H9 (cell line): ENCODE measurements at regions not wholly inside any gene's neighbourhood (a gene's known extent, or its start where the extent isn't known, plus 50 kb on each side); places are given as distances from the start of the nearest gene placed in this dataset.

Source experiments
- DNase-seq: peaks from one replicate; pipeline ENCODE4 v3.0.0-alpha.2; 2017
- H2AFZ ChIP-seq: one replicate; pipeline ENCODE4 v1.6.1; 2013; ENCODE audit warnings: mild to moderate bottlenecking, low read length, control low read depth, moderate library complexity
- H2AK5ac ChIP-seq: 2 replicates; pipeline ENCODE4 v1.6.1; 2013; ENCODE audit warnings: low read length, control low read depth, mixed read lengths; ENCODE audit not compliant: insufficient read length
- H2BK120ac ChIP-seq: one replicate; pipeline ENCODE4 v1.6.1; 2013; ENCODE audit warnings: low read depth, mild to moderate bottlenecking, low read length, control low read depth, inconsistent platforms; ENCODE audit not compliant: poor library complexity, severe bottlenecking
- H2BK12ac ChIP-seq: 2 replicates; pipeline ENCODE4 v1.6.1; 2013; ENCODE audit warnings: low read length, control low read depth, mixed read lengths, low read depth; ENCODE audit not compliant: insufficient read length
- H2BK15ac ChIP-seq: 2 replicates; pipeline ENCODE4 v1.6.1; 2013; ENCODE audit warnings: low read depth, low read length, control low read depth
- H2BK20ac ChIP-seq: one replicate; pipeline ENCODE4 v1.6.1; 2013; ENCODE audit warnings: low read depth, mild to moderate bottlenecking, low read length, control low read depth, inconsistent platforms; ENCODE audit not compliant: poor library complexity, severe bottlenecking
- H2BK5ac ChIP-seq: 2 replicates; pipeline ENCODE4 v1.6.1; 2013; ENCODE audit warnings: low read length, control low read depth, mixed read lengths; ENCODE audit not compliant: insufficient read length
- H3K14ac ChIP-seq: 2 replicates; pipeline ENCODE4 v1.6.1; 2013; ENCODE audit warnings: low read length, control low read depth; ENCODE audit not compliant: insufficient read depth
- H3K18ac ChIP-seq: 2 replicates; pipeline ENCODE4 v1.6.1; 2013; ENCODE audit warnings: low read depth, mild to moderate bottlenecking, mixed read lengths, low read length, control low read depth; ENCODE audit not compliant: insufficient read length
- H3K23ac ChIP-seq: 2 replicates; pipeline ENCODE4 v1.6.1; 2013; ENCODE audit warnings: low read length, control low read depth, mixed read lengths, low read depth; ENCODE audit not compliant: insufficient read length
- H3K23me2 ChIP-seq: 2 replicates; pipeline ENCODE4 v1.6.1; 2013; ENCODE audit warnings: low read depth, mild to moderate bottlenecking, mixed read lengths, low read length, control low read depth; ENCODE audit not compliant: insufficient read length, poor library complexity, severe bottlenecking
- H3K27ac ChIP-seq: 2 replicates; pipeline ENCODE4 v1.5.1; 2013; ENCODE audit warnings: low read length, control low read depth, mixed read lengths, low read depth; ENCODE audit not compliant: insufficient read length
- H3K27me3 ChIP-seq: 2 replicates; pipeline ENCODE4 v1.6.1; 2013; ENCODE audit warnings: low read length, control low read depth, inconsistent platforms; ENCODE audit not compliant: insufficient read depth
- H3K4ac ChIP-seq: 2 replicates; pipeline ENCODE4 v1.6.1; 2013; ENCODE audit warnings: low read depth, mild to moderate bottlenecking, control low read depth, inconsistent platforms, low read length, moderate library complexity
- H3K4me1 ChIP-seq: 2 replicates; pipeline ENCODE4 v1.6.1; 2013; ENCODE audit warnings: low read length, control low read depth, inconsistent platforms; ENCODE audit not compliant: insufficient read depth
- H3K4me2 ChIP-seq: 2 replicates; pipeline ENCODE4 v1.6.1; 2013; ENCODE audit warnings: low read length, control low read depth, mixed read lengths; ENCODE audit not compliant: insufficient read length, insufficient read depth
- H3K56ac ChIP-seq: 2 replicates; pipeline ENCODE4 v1.6.1; 2013; ENCODE audit warnings: low read depth, mild to moderate bottlenecking, mixed read lengths, low read length, control low read depth; ENCODE audit not compliant: insufficient read length
- H3K79me1 ChIP-seq: 2 replicates; pipeline ENCODE4 v1.6.1; 2013; ENCODE audit warnings: low read depth, mild to moderate bottlenecking, moderate library complexity, low read length, control low read depth, inconsistent platforms; ENCODE audit not compliant: insufficient read depth, poor library complexity, severe bottlenecking
- H3K79me2 ChIP-seq: 2 replicates; pipeline ENCODE4 v1.6.1; 2013; ENCODE audit warnings: low read length, control low read depth, inconsistent platforms; ENCODE audit not compliant: insufficient read depth
- H3K9ac ChIP-seq: 2 replicates; pipeline ENCODE4 v1.6.1; 2013; ENCODE audit warnings: low read length, control low read depth, mixed read lengths; ENCODE audit not compliant: insufficient read length; ENCODE audit errors: extremely low read depth
- H3K9me3 ChIP-seq: one replicate; pipeline ENCODE4 v1.6.1; 2013; ENCODE audit warnings: low read depth, low read length, inconsistent platforms; ENCODE audit not compliant: control insufficient read depth
- H3T11ph ChIP-seq: one replicate; pipeline ENCODE4 v1.6.1; 2013; ENCODE audit warnings: mild to moderate bottlenecking, low read length, control low read depth, inconsistent platforms
- H4K20me1 ChIP-seq: one replicate; pipeline ENCODE4 v1.6.1; 2013; ENCODE audit not compliant: control insufficient read depth, insufficient read length, insufficient read depth
- H4K5ac ChIP-seq: 2 replicates; pipeline ENCODE4 v1.6.1; 2013; ENCODE audit warnings: low read depth, mild to moderate bottlenecking, mixed read lengths, low read length, control low read depth; ENCODE audit not compliant: insufficient read length
- H4K8ac ChIP-seq: replicated peaks from 2 replicates; pipeline ENCODE4 v1.6.1; 2013; ENCODE audit warnings: low read length, control low read depth, mixed read lengths, low read depth; ENCODE audit not compliant: insufficient read length
- H4K91ac ChIP-seq: 2 replicates; pipeline ENCODE4 v1.6.1; 2013; ENCODE audit warnings: low read depth, mild to moderate bottlenecking, moderate library complexity, mixed read lengths, low read length, control low read depth; ENCODE audit not compliant: insufficient read length
- H3K27ac Mint-ChIP-seq, 3 experiments: 2 replicates in 2 of 3; 3 replicates in 1 of 3; pipeline ENCODE4 v1.8.0; 2020 to 2021; ENCODE audit warnings: mixed read lengths in 3 of 3, mild to moderate bottlenecking in 1 of 3, moderate library complexity in 1 of 3
- H3K27me3 Mint-ChIP-seq: 2 replicates; pipeline ENCODE4 v1.8.0; 2021; ENCODE audit warnings: low read depth, mild to moderate bottlenecking, moderate library complexity, mixed read lengths
- H3K36me3 Mint-ChIP-seq, 3 experiments: 2 replicates in 2 of 3; 3 replicates in 1 of 3; pipeline ENCODE4 v1.8.0; 2020 to 2021; ENCODE audit warnings: low read depth in 3 of 3, mixed read lengths in 3 of 3; ENCODE audit not compliant: insufficient read depth in 1 of 3
- H3K4me1 Mint-ChIP-seq, 2 experiments: 2 replicates each; pipeline ENCODE4 v1.8.0; 2020; ENCODE audit warnings: mixed read lengths in 2 of 2
- H3K4me3 Mint-ChIP-seq, 2 experiments: 2 replicates in 1 of 2; 3 replicates in 1 of 2; pipeline ENCODE4 v1.8.0; 2020 to 2021; ENCODE audit warnings: mild to moderate bottlenecking in 2 of 2, mixed read lengths in 2 of 2, moderate library complexity in 1 of 2
- H3K9me3 Mint-ChIP-seq, 2 experiments: 2 replicates in 1 of 2; 3 replicates in 1 of 2; pipeline ENCODE4 v1.8.0; 2020; ENCODE audit warnings: mild to moderate bottlenecking in 2 of 2, mixed read lengths in 2 of 2, moderate library complexity in 1 of 2
- CTCF ChIP-seq: fragments of 200-600 bp; sonication (generic); conservative IDR thresholded peaks from 3 replicates; pipeline ENCODE4 v1.8.0; 2021; ENCODE audit warnings: antibody characterized with exemption, mild to moderate bottlenecking
- WGBS: extraction: QIAGEN DNeasy Blood & Tissue Kit; methylation state at CpG from one replicate; pipeline ENCODE4 v1.1.7; 2013; ENCODE audit warnings: missing lambda C conversion rate, low lambda C conversion rate, mixed read lengths; ENCODE audit not compliant: insufficient read length; ENCODE audit errors: extremely low coverage; 5-methylcytosine and 5-hydroxymethylcytosine counted together

- no CpG with 5 or more reads among the region's 6 CpGs for WGBS
- H4K8ac ChIP-seq: no peak overlapping the region
- no peak overlapping the region for H3K4me2 ChIP-seq
- TF ChIP-seq CTCF: no peak
- H3K79me2 ChIP-seq: no peaks in the 10 kb centered on the region
- peaks cover 0 to 1% of the 10 kb centered on the region in 2 experiments; a peak in 2 of 4 replicates for H3K4me1 Mint-ChIP-seq
- no peak overlapping the region for H3K4me3 Mint-ChIP-seq
- H3K9me3 Mint-ChIP-seq: peaks cover 0 to 6% of the 10 kb centered on the region in 2 experiments; a peak in 2 of 5 replicates
- no peak overlapping the region for H2AK5ac ChIP-seq
- no peaks in the 10 kb centered on the region for H3K9me3 ChIP-seq
- H4K20me1 ChIP-seq: no peaks in the 10 kb centered on the region
- H4K91ac ChIP-seq: no peak overlapping the region
- no peaks in the 10 kb centered on the region for H3K23me2 ChIP-seq
- no peak overlapping the region for H3K14ac ChIP-seq
- H3K4ac ChIP-seq: no peak overlapping the region
- no peak overlapping the region for H3K56ac ChIP-seq
- H3K9ac ChIP-seq: no peak overlapping the region
- H2AFZ ChIP-seq: no peak overlapping the region
- H2BK20ac ChIP-seq: no peak overlapping the region
- H2BK12ac ChIP-seq: no peak overlapping the region
- H3K18ac ChIP-seq: no peak overlapping the region
- no peaks in the 10 kb centered on the region for H3K27me3 ChIP-seq
- H3K27me3 Mint-ChIP-seq: peaks cover 7% of the 10 kb centered on the region
- H3T11ph ChIP-seq: no peak overlapping the region
- no peaks in the 10 kb centered on the region for H3K4me1 ChIP-seq
- H3K27ac Mint-ChIP-seq: no peak overlapping the region
- H3K79me1 ChIP-seq: no peaks in the 10 kb centered on the region
- H4K5ac ChIP-seq: no peak overlapping the region
- H2BK15ac ChIP-seq: no peak overlapping the region
- H3K23ac ChIP-seq: no peak overlapping the region
- H2BK120ac ChIP-seq: no peak overlapping the region
- no peak for DNase-seq
- H3K27ac ChIP-seq: no peak overlapping the region
- H3K36me3 Mint-ChIP-seq: peaks cover 0 to 7% (median 0%) of the 10 kb centered on the region in 3 experiments; a peak in 2 of 7 replicates
- H2BK5ac ChIP-seq: no peak overlapping the region
Measured at GRCh38 chr1:5781079-5781478, 211.1 kb downstream of the NPHP4 start.
